ENCODE measurements at regions not wholly inside any gene's neighbourhood (a gene's known extent, or its start where the extent isn't known, plus 50 kb on each side); places are given as distances from the start of the nearest gene placed in this dataset.
"Not testable (repeated sequence)": the region's sequence is repeated elsewhere in the genome, so short reads cannot be mapped to it uniquely, and the experiment has no call there.

- no peak for DNase-seq
These were observed 170.2 kb upstream of the CHST9 start for GRCh38 chr18:27355308-27355707.

DNA sequence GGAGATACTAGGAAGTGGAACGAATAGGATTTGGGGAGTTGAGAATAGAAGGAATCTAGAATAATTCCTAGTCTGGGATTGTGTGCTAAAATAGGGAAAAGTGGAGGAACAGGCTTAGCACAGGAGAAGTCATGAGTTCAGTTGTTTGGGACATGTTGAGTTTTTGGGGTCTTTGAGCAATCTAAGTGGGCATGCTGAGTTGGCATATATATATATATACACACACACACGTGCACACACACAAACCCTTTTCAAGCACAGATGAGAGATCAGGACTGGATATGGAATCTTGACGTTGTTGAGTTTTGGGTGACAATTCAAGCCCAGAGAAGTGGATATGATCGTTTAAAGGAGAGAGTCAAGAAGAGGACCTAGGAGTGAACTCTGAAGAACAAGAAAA, 168.2 kb upstream of the CHST9 start:
- DNase-seq: no peak

- DNase-seq: no peak
These were observed 164.3 kb upstream of the CHST9 start for GRCh38 chr18:27349284-27349882.

GRCh38 chr18:27331606-27332005, 146.5 kb upstream of the CHST9 start:
- DNase-seq: no peak

DNA sequence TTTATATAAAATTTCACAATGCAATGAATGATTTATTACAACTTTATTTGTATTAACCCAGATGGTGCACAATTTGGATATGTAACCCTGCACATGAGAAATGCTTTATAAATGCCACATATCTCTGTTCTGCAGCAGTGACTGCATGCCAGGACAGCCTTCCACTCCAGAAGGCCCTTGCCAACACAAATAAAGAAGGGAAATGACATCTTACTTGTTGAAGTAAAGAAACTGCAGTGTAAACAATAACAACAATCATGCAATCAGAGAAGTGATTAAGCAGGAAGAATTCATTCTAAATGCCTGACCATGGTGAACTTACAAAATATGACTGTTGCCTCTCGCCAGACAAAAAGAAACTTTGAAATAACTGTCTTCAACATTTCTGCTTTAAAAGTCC, 129.9 kb upstream of the CHST9 start:
- DNase-seq: no peak

DNA sequence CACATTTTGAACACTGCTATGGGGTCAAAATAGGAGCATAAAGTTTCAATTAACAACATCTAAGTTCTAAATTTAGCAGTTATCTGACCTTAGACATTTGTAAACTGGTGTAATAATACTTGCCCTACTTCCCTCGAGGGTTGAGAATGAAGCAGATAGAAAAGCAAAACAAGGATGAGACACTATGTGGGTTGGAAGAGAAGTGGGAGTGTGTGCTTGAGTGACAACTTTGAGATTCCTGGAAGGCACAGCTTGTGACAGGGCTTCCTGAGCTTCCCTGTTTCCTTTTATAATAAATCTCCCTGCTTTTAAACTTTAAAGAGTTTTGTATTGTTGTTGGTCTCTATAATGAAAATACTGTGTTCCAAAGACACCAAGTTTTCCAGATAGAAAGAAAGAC, 128.6 kb upstream of the CHST9 start:
- DNase-seq: no peak

GRCh38 chr18:27312853-27313252, 127.7 kb upstream of the CHST9 start:
- DNase-seq: no peak

GRCh38 chr18:27312153-27312552, 127.0 kb upstream of the CHST9 start:
- DNase-seq: no peak

DNA sequence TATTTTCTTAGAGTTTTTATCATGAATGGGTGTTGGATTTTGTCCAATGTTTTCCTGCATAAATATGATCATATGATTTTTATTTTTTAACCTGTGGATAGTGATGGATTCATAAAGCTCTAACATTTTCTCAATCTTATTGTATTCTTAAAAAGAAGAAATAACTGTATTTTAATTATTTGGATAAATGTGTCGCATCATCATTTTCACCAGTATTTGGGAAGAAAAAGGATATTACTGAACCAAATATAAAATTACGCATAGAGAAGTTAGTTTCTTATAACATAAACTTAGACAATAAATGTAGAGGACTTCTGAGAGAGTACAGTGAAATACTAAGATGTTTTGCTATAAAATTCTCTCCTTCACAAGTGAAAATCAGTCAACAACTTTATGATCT, 126.0 kb upstream of the CHST9 start:
- no peak for DNase-seq

DNA sequence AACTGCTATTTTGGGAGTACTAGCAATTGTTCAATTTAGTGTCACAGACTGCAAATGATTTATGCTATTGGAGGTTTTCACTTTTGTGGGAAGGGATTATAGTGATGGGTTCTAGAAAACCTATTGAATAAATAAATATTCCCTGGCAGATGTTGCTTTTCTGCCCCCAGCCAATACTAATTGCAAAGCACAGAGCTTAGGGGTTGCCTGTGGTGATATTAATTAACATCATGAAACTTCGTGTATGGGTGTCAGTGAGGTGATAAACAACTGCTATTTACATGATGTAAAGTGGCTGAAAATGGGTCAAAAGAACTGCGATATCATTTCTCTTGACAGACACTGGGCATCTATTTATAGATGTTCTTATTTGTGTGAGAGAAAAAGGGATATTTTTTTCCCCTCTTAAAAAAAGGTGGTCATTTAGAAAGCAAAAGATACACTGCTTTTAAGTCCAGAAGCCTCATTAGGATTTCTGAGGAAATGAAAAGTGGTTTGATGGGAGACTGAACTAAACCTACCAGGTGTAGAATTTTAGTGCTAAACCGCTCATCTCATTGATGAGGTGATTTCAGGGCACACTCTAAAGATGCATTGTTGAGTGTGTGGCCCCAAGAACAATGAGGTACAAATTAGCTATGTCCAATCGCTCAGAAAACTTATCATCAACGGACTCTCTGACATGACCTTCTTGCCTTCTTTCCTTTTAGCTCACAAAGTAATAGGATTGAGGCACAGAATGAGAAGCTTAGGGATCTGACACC, 116.7 kb upstream of the CHST9 start:
- no peak for DNase-seq

DNA sequence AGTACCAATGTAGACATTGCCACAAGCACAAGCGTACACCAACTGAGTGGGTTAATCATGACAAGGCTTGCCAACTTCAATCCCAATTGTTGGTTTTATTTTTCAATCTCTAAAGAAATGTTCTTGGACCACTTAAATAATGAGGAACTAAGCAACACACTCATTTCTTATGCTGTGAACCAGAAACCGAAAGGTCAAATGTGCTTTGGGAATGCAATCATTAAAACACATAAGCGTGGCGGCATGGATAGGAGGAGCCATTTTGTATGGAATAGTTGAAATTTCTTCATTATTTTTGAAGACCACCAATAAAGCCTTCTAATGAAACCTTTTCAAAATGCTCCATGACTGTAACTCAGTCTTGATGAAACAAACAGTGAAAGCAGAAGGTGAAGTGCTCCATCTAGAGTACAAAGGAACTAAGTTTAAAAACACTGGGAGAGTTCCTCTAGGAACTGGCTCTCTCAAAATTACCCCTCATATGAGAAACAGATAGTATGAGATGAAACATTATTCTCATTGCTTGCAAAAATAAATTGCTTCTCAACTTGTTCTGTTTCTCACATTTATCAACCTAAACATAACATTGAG, 113.2 kb upstream of the CHST9 start:
- DNase-seq: no peak

DNA sequence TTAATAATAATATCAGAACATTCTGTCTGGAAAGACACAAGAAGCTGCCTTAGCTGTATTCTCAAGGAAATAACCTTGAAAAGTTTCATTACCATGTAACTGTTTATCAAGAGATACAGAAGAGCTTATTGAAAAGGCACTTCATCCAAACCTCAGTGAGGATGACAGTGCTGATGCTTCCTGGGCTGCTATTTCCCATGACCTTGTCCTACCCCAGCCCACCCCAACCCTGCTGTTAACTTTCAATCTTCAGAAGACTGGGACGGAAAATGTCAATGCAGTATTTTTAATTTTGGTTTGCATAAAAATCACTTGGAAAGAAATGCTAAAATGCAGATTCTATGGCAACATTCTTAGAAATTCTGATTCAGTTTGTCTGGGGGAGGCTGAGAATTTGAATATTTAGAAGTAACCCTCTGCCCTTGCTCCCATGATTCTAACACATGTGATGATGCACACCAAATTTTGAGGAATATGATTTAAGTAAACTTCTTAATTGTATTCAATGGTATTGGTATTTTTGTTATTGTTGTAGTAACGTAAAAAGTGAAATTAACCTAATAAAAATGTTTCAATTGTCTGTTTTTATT, 101.0 kb upstream of the CHST9 start:
- not testable (repeated sequence) for DNase-seq

DNA sequence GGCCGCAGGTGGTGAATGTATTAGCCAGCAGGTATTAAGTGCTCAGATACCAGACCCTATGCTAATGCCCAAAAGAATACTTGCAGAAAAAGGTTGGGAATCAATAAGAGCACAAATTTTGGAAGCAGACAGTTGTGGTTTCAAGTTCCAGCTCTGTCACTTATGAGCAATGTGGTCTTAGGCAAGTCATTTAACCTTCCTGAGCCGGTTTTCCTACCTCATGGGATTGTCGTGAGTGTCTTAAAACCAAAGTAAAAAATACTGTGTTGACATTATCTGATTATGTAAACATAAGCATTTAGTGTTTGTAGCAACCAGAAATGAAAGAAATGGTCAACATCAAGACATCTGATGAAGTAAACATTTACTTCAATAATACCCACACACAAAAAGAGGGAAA, 93.0 kb upstream of the CHST9 start:
- no peak for DNase-seq

- DNase-seq: no peak
These were observed 92.4 kb upstream of the CHST9 start for GRCh38 chr18:27277554-27277953.

DNA sequence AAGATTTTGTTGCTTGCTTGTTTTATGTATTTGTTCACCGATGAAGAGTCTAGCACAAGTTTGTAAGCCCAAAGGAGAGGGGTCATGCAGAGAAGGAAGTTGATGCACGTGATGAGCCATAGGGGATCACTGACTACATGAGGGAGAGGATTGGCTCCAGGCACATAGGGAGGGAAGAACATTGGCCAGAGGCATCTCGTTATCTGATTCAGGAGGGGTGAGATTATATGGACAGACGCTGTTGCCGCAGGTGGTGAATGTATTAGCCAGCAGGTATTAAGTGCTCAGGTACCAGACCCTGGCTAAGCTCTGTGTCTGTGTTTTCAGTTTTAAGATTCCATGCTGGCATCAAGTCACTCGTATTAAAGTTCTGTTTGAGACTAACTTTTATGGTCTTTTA, 91.8 kb upstream of the CHST9 start:
- no peak for DNase-seq

DNA sequence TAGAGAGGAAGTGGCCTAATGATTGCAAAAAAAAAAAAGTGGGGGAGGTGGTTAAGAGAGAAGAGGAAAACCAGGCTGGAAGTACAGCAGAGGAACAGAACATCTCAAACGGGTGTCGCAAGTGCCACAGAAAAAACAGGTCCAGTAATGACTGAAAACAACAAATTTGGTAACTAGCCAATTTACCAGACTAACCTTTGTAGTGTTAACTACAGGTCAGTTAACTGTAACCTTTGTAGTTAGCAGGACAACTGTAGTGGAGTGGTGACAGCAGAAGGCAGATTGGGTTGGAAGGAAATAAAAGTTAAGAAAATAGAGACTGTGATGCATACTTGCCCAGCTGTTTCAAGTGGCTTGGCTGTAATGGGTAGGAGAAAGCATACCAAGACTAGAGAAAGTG, 91.4 kb upstream of the CHST9 start:
- no peak for DNase-seq

DNA sequence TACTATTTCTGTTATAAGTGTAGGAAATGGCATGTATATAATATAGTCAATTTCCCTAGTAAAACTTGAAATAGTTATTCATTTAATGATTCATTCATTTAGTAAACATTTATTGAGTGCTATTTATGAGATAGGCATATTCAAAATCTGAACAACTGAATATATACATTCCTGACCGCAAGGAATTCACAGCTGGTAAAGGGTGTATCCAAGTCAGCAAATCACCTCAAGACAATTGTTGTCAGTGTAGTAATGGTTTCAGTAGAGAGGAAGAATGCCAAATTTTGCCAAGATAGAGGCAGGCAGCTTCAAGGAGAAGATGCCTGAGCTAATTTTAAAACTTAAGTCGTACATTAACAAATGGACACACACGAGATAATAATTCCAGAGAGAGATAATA, 89.8 kb upstream of the CHST9 start:
- DNase-seq: no peak

DNA sequence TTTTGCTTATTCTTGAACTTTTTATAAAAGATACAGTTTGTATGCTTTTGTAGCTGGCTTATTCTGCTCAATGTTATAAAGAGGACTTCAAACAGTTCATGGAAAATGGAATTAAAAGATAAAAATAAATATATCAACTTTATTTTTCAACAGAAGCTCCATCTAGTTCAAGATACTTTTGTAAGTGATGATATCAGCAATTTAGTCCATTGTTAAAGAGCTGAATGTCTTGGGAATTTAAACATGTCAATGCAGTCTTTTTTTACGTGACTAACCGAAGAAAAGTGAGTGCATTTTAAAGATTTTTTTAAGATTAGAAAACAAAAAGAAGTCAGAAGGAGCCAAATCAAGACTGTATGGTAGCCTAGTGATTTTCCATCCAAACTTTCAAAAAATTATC, 85.4 kb upstream of the CHST9 start:
- DNase-seq: no peak

DNA sequence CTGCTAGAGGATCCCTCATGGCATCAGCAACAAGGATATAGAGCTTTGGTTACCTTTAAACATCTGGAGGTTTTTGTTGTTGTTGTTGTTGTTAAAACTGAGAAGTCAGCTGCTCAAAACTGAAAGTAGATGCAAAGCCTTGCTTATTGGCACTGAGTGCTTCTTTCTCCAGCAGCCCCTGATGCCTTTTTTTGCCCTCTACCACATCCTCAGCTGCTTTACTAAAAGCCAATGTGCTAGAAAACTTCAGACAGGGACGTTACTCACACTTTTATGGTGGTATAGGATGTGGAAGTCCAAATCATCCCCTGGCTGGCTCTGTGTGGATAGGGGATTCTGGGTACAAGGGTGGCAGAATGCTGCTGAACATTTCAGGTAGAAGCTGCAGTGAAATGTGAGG, 78.3 kb upstream of the CHST9 start:
- no peak for DNase-seq

DNA sequence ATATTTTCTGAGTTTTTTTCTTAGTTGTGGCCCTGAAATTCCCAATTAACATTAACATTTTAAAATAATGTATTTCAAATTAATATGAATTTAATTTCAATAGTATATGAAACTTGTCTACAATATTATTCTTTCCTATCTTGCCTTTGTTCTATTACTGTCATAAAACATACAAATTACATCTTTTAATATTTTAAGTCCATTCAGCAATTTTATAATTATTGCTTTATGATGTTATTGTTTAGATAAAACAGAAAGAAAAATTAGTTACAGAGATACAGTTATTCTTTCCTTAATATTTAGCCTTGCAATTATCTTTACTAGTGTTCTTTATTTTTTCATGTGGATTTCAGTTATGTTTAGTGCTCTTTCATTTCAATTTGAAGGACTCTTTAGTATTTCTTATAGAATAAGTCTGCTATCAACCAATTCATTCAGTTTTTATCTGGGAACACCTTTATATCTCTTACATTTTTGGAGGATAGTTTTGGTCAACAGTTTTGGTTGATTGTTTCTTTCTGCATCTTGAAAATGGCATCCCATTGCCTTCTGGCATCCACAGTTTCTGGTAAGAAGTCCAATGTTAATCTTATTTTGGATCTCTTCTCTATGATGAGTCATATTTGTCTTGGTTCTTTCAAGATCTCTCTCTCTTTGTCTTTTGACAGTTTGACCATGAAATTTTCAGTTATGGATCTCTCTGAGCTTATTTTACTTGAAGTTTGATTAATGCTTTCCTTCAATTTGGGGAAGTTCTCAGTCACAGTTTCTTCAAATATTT, 76.9 kb upstream of the CHST9 start:
- no peak for DNase-seq

DNA sequence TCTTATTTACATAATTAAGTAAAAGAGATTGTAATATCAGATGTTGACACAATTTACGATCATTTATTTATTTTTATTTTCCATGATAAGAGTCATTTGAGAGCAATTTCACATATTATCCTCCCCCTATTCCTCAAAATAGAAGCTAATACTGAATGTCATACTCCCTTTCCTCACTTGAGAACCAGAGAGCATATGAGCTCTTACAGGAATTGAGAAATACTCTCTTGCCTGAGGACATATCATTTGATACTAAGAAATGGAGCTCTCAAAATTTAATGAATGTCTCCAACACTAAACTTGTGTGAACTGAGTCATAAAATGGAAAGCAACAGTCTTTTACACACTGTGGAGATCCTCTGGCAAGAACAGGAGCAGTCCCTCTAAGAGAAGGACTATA, 68.5 kb upstream of the CHST9 start:
- no peak for DNase-seq

- no peak for DNase-seq
These were observed 65.4 kb upstream of the CHST9 start for GRCh38 chr18:27250471-27250870.

DNA sequence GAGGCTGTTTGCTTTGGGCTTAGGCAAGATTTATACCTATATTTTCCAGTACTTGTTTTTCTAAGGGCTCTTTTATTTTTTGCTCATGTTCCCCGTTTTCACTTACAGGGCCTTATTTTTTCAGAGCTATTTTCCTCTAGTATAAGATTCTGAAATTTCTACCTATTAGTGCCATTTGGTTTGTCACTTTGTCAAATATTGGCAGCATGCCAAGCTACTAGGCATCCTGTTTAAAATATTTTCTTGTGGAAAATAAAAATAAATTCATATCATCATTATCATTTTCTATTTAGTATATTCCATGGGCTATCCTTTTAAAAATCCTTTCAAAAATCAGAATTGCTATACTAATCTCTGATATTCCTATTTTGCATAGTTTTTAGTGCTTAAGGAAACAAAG, 64.8 kb upstream of the CHST9 start:
- DNase-seq: no peak
